ENCODE measurements at regions not wholly inside any gene's neighbourhood (a gene's known extent, or its start where the extent isn't known, plus 50 kb on each side); places are given as distances from the start of the nearest gene placed in this dataset.
"Not testable (repeated sequence)": the region's sequence is repeated elsewhere in the genome, so short reads cannot be mapped to it uniquely, and the experiment has no call there.

- no peak for TF ChIP-seq CTCF (IDR thresholded peaks at IDR 0.05; ENCODE audit: low read depth, low read length, missing control alignments)
- DNase-seq (ENCODE audit: low read depth): no peak
- in situ Hi-C loops (cut with HindIII; ENCODE audit: low sequenced_read_pairs): no loop called here
- no peak overlapping the region for H3K4me3 ChIP-seq (ENCODE audit: low read depth, low read length)
Observed at GRCh38 chr2:149858901-149859634, 271.5 kb upstream of the MMADHC start.

- DNase-seq (ENCODE audit: low read depth): no peak
- in situ Hi-C loops (cut with HindIII; ENCODE audit: low sequenced_read_pairs): no loop called here
Observed at GRCh38 chr2:149858216-149858615, 270.6 kb upstream of the MMADHC start.

GRCh38 chr2:149857344-149857743 lies 269.8 kb upstream of the MMADHC start:
- in situ Hi-C loops (cut with HindIII; ENCODE audit: low sequenced_read_pairs): no loop called here
- H3K4me3 ChIP-seq (ENCODE audit: low read depth, low read length): no peak overlapping the region
- no peak for TF ChIP-seq CTCF (IDR thresholded peaks at IDR 0.05; ENCODE audit: low read depth, low read length, missing control alignments)
- no peak for DNase-seq (ENCODE audit: low read depth)

More at GRCh38 chr2:149858216-149858615, 270.6 kb upstream of the MMADHC start:
- TF ChIP-seq CTCF (IDR thresholded peaks at IDR 0.05; ENCODE audit: low read depth, low read length, missing control alignments): no peak
- no peak overlapping the region for H3K4me3 ChIP-seq (ENCODE audit: low read depth, low read length)

GRCh38 chr2:149855859-149856258 lies 268.3 kb upstream of the MMADHC start:
- in situ Hi-C loops (cut with HindIII; ENCODE audit: low sequenced_read_pairs); DNase-seq (ENCODE audit: low read depth); H3K4me3 ChIP-seq (ENCODE audit: low read depth, low read length): not testable (repeated sequence)

GRCh38 chr2:149849591-149849990 lies 262.0 kb upstream of the MMADHC start:
- no peak for TF ChIP-seq CTCF (IDR thresholded peaks at IDR 0.05; ENCODE audit: low read depth, low read length, missing control alignments)
- in situ Hi-C loops (cut with HindIII; ENCODE audit: low sequenced_read_pairs): no loop called here
- H3K4me3 ChIP-seq (ENCODE audit: low read depth, low read length): no peak overlapping the region
- DNase-seq (ENCODE audit: low read depth): no peak

GRCh38 chr2:149849136-149849535 lies 261.6 kb upstream of the MMADHC start:
- in situ Hi-C loops (cut with HindIII; ENCODE audit: low sequenced_read_pairs): no loop called here
- no peak for TF ChIP-seq CTCF (IDR thresholded peaks at IDR 0.05; ENCODE audit: low read depth, low read length, missing control alignments)
- no peak overlapping the region for H3K4me3 ChIP-seq (ENCODE audit: low read depth, low read length)
- no peak for DNase-seq (ENCODE audit: low read depth)

GRCh38 chr2:149841396-149841795 lies 253.8 kb upstream of the MMADHC start:
- in situ Hi-C loops (cut with HindIII; ENCODE audit: low sequenced_read_pairs): no loop called here
- no peak for TF ChIP-seq CTCF (IDR thresholded peaks at IDR 0.05; ENCODE audit: low read depth, low read length, missing control alignments)
- H3K4me3 ChIP-seq (ENCODE audit: low read depth, low read length): no peak overlapping the region
- DNase-seq (ENCODE audit: low read depth): no peak

All from astrocyte of the cerebellum (primary cell).